SH-SY5Y (cell line): ENCODE measurements at regions not wholly inside any gene's neighbourhood (a gene's known extent, or its start where the extent isn't known, plus 50 kb on each side); places are given as distances from the start of the nearest gene placed in this dataset.

Experiments used
- GATA2 ChIP-seq: IDR thresholded peaks from 2 replicates; pipeline ENCODE4 v1.6.1; 2011; ENCODE audit warnings: mild to moderate bottlenecking, low read depth, low read length
- GATA3 ChIP-seq: IDR thresholded peaks from 2 replicates; pipeline ENCODE4 v1.6.1; 2011; ENCODE audit warnings: low read depth, mild to moderate bottlenecking, low read length, moderate library complexity

GRCh38 chr12:30219047-30219446 lies 435.3 kb upstream of the TMTC1 start:
- TF ChIP-seq GATA2 (no peak), GATA3 (no peak)
